NCI-H1105 treated with DMSO at 0.1 percent for 48 hours (cell line): ENCODE measurements at regions not wholly inside any gene's neighbourhood (a gene's known extent, or its start where the extent isn't known, plus 50 kb on each side); places are given as distances from the start of the nearest gene placed in this dataset.
A peak's percentile ranks its signal among the peaks of the same experiment; 100 is the strongest.

Source experiments
- DNase-seq: peaks from one replicate; lab custom pipeline; 2025; lab: John Stamatoyannopoulos, UW

- DNase-seq, result no peak
These were observed 110.8 kb upstream of the CDC42EP3 start for GRCh38 chr2:37782155-37782673.

GRCh38 chr2:37782721-37783371 lies 111.4 kb upstream of the CDC42EP3 start:
- DNase-seq, result no peak

GRCh38 chr2:37783545-37783944 lies 112.1 kb upstream of the CDC42EP3 start:
- DNase-seq, result no peak

GRCh38 chr2:37784071-37784758 lies 112.8 kb upstream of the CDC42EP3 start:
- no peak for DNase-seq

- DNase-seq, result no peak
These were observed 113.3 kb upstream of the CDC42EP3 start for GRCh38 chr2:37784759-37785149.

GRCh38 chr2:37786191-37786698 lies 114.8 kb upstream of the CDC42EP3 start:
- DNase-seq, result no peak

GRCh38 chr2:37786854-37787253 lies 115.4 kb upstream of the CDC42EP3 start:
- peak; percentile 98 for DNase-seq

- DNase-seq, result no peak
These were observed 117.3 kb upstream of the CDC42EP3 start for GRCh38 chr2:37788602-37789209.

GRCh38 chr2:37790019-37790418 lies 118.6 kb upstream of the CDC42EP3 start:
- no peak for DNase-seq

GRCh38 chr2:37790462-37790861 lies 119.0 kb upstream of the CDC42EP3 start:
- no peak for DNase-seq

GRCh38 chr2:37792366-37792765 lies 120.9 kb upstream of the CDC42EP3 start:
- no peak for DNase-seq

GRCh38 chr2:37793004-37793403 lies 121.6 kb upstream of the CDC42EP3 start:
- DNase-seq, result no peak

- DNase-seq, result no peak
These were observed 123.3 kb upstream of the CDC42EP3 start for GRCh38 chr2:37794717-37795116.

- no peak for DNase-seq
These were observed 124.0 kb upstream of the CDC42EP3 start for GRCh38 chr2:37795456-37795855.

GRCh38 chr2:37795938-37796337 lies 124.5 kb upstream of the CDC42EP3 start:
- no peak for DNase-seq

GRCh38 chr2:37796481-37796880 lies 125.0 kb upstream of the CDC42EP3 start:
- DNase-seq, result no peak

- no peak for DNase-seq
These were observed 125.6 kb upstream of the CDC42EP3 start for GRCh38 chr2:37797081-37797480.

- DNase-seq, result no peak
These were observed 126.6 kb upstream of the RMDN2 start for GRCh38 chr2:37798315-37799005.

GRCh38 chr2:37800176-37800858 lies 124.8 kb upstream of the RMDN2 start:
- no peak for DNase-seq

- no peak for DNase-seq
These were observed 122.8 kb upstream of the RMDN2 start for GRCh38 chr2:37802211-37802752.

- no peak for DNase-seq
These were observed 122.1 kb upstream of the RMDN2 start for GRCh38 chr2:37802899-37803379.
